HUES48 (cell line): ENCODE measurements at regions not wholly inside any gene's neighbourhood (a gene's known extent, or its start where the extent isn't known, plus 50 kb on each side); places are given as distances from the start of the nearest gene placed in this dataset.
"Not testable (repeated sequence)": the region's sequence is repeated elsewhere in the genome, so short reads cannot be mapped to it uniquely, and the experiment has no call there.

Source experiments
- H3K27ac ChIP-seq: one replicate; pipeline ENCODE4 v1.7.0; 2013; ENCODE audit warnings: low read depth, low read length, inconsistent platforms
- H3K27me3 ChIP-seq: 2 replicates; pipeline ENCODE4 v1.6.1; 2013; ENCODE audit warnings: mild to moderate bottlenecking, low read length; ENCODE audit not compliant: control insufficient read depth, insufficient read depth
- H3K36me3 ChIP-seq: 2 replicates; pipeline ENCODE4 v1.6.1; 2013; ENCODE audit warnings: low read length; ENCODE audit not compliant: control insufficient read depth, insufficient read depth
- H3K4me1 ChIP-seq: 2 replicates; pipeline ENCODE4 v1.6.1; 2013; ENCODE audit warnings: mild to moderate bottlenecking, low read length; ENCODE audit not compliant: control insufficient read depth, insufficient read depth
- H3K4me3 ChIP-seq: 2 replicates; pipeline ENCODE4 v1.5.1; 2013; ENCODE audit warnings: mild to moderate bottlenecking, low read depth, low read length
- H3K9ac ChIP-seq: 2 replicates; pipeline ENCODE4 v1.6.1; 2013; ENCODE audit warnings: mild to moderate bottlenecking, low read depth, low read length, moderate library complexity
- H3K9me3 ChIP-seq: 2 replicates; pipeline ENCODE4 v1.6.1; 2013; ENCODE audit warnings: low read length; ENCODE audit not compliant: control insufficient read depth, insufficient read depth

- Histone ChIP-seq H3K4me1 (no peaks in the 10 kb centered on the region), H3K27ac (no peak overlapping the region), H3K4me3 (no peak overlapping the region), H3K9me3 (no peaks in the 10 kb centered on the region), H3K9ac (no peak overlapping the region), H3K27me3 (no peaks in the 10 kb centered on the region), H3K36me3 (no peaks in the 10 kb centered on the region)
Measured at GRCh38 chr14:38947343-38947742, 155.7 kb downstream of the SEC23A start.

GRCh38 chr14:38944691-38945090 lies 158.3 kb downstream of the SEC23A start:
- H3K27ac ChIP-seq: no peak overlapping the region
- H3K36me3 ChIP-seq: no peaks in the 10 kb centered on the region
- no peaks in the 10 kb centered on the region for H3K9me3 ChIP-seq
- no peak overlapping the region for H3K4me3 ChIP-seq
- H3K4me1 ChIP-seq: no peaks in the 10 kb centered on the region
- H3K9ac ChIP-seq: no peak overlapping the region
- H3K27me3 ChIP-seq: no peaks in the 10 kb centered on the region

- Histone ChIP-seq H3K9ac (no peak overlapping the region), H3K36me3 (no peaks in the 10 kb centered on the region), H3K9me3 (no peaks in the 10 kb centered on the region), H3K4me1 (no peaks in the 10 kb centered on the region), H3K27me3 (no peaks in the 10 kb centered on the region), H3K4me3 (no peak overlapping the region), H3K27ac (no peak overlapping the region)
Measured at GRCh38 chr14:38941488-38941887, 161.5 kb downstream of the SEC23A start.

GRCh38 chr14:38932653-38933000 lies 170.4 kb downstream of the SEC23A start:
- H3K27me3 ChIP-seq, H3K9me3 ChIP-seq, H3K27ac ChIP-seq, H3K4me1 ChIP-seq, H3K36me3 ChIP-seq, H3K9ac ChIP-seq, H3K4me3 ChIP-seq: not testable (repeated sequence)

GRCh38 chr14:38931969-38932652 lies 170.9 kb downstream of the SEC23A start:
- Histone ChIP-seq H3K27me3 (no peaks in the 10 kb centered on the region), H3K9me3 (no peaks in the 10 kb centered on the region), H3K4me3 (no peak overlapping the region), H3K9ac (0 out of 2 replicates have a peak overlapping the region, but pooled peaks have one; percentile 35), H3K27ac (no peak overlapping the region), H3K36me3 (no peaks in the 10 kb centered on the region), H3K4me1 (no peaks in the 10 kb centered on the region; the same call in 1 of the 2 replicates)

- H3K9me3 ChIP-seq: no peaks in the 10 kb centered on the region
- no peaks in the 10 kb centered on the region for H3K36me3 ChIP-seq
- no peak overlapping the region for H3K9ac ChIP-seq
- no peaks in the 10 kb centered on the region; the same call in 1 of the 2 replicates for H3K4me1 ChIP-seq
- H3K4me3 ChIP-seq: no peak overlapping the region
- H3K27ac ChIP-seq: no peak overlapping the region
- H3K27me3 ChIP-seq: no peaks in the 10 kb centered on the region
Measured at GRCh38 chr14:38930898-38931297, 172.1 kb downstream of the SEC23A start.

GRCh38 chr14:38930022-38930421 lies 173.0 kb downstream of the SEC23A start:
- Histone ChIP-seq H3K27ac (no peak overlapping the region), H3K27me3 (no peaks in the 10 kb centered on the region), H3K9ac (no peak overlapping the region), H3K36me3 (no peaks in the 10 kb centered on the region), H3K9me3 (no peaks in the 10 kb centered on the region), H3K4me3 (no peak overlapping the region), H3K4me1 (no peaks in the 10 kb centered on the region; the same call in 1 of the 2 replicates)

- Histone ChIP-seq H3K4me1 (no peaks in the 10 kb centered on the region; the same call in 1 of the 2 replicates), H3K36me3 (no peaks in the 10 kb centered on the region), H3K27me3 (no peaks in the 10 kb centered on the region), H3K9ac (no peak overlapping the region), H3K9me3 (no peaks in the 10 kb centered on the region), H3K4me3 (no peak overlapping the region), H3K27ac (no peak overlapping the region)
Measured at GRCh38 chr14:38929416-38929815, 173.6 kb downstream of the SEC23A start.

GRCh38 chr14:38921893-38922292 lies 181.1 kb downstream of the SEC23A start:
- not testable (repeated sequence) for H3K36me3 ChIP-seq, H3K4me3 ChIP-seq, H3K9me3 ChIP-seq, H3K9ac ChIP-seq, H3K27ac ChIP-seq, H3K27me3 ChIP-seq, H3K4me1 ChIP-seq

- H3K9me3 ChIP-seq: no peaks in the 10 kb centered on the region; the same call in 1 of the 2 replicates
- no peak overlapping the region for H3K27ac ChIP-seq
- no peak overlapping the region for H3K4me3 ChIP-seq
- H3K27me3 ChIP-seq: no peaks in the 10 kb centered on the region
- H3K9ac ChIP-seq: no peak overlapping the region
- no peaks in the 10 kb centered on the region for H3K4me1 ChIP-seq
- no peaks in the 10 kb centered on the region for H3K36me3 ChIP-seq
Measured at GRCh38 chr14:38915125-38915524, 187.9 kb downstream of the SEC23A start.

- no peaks in the 10 kb centered on the region for H3K9me3 ChIP-seq
- no peaks in the 10 kb centered on the region for H3K36me3 ChIP-seq
- no peak overlapping the region for H3K9ac ChIP-seq
- no peak overlapping the region for H3K27ac ChIP-seq
- H3K27me3 ChIP-seq: no peaks in the 10 kb centered on the region
- H3K4me1 ChIP-seq: no peaks in the 10 kb centered on the region
- H3K4me3 ChIP-seq: no peak overlapping the region
Measured at GRCh38 chr14:38910092-38910491, 192.9 kb downstream of the SEC23A start.
